OCI-LY1 (cell line): ENCODE measurements at regions not wholly inside any gene's neighbourhood (a gene's known extent, or its start where the extent isn't known, plus 50 kb on each side); places are given as distances from the start of the nearest gene placed in this dataset.

ENCODE experiments used
- H2AFZ ChIP-seq: fragments of 200-600 bp; sonication (generic), shearing (Covaris generic); 2 replicates; pipeline ENCODE4 v1.6.0; 2014; ENCODE audit warnings: antibody characterized with exemption, mild to moderate bottlenecking, low read length
- H3F3A ChIP-seq: fragments of 200-600 bp; sonication (generic), shearing (Covaris generic); 2 replicates; pipeline ENCODE4 v1.6.0; 2014; ENCODE audit warnings: mild to moderate bottlenecking, antibody characterized with exemption, low read length, moderate library complexity; ENCODE audit not compliant: insufficient read depth
- H3K27ac ChIP-seq: fragments of 200-600 bp; sonication (generic); 2 replicates; pipeline ENCODE4 v1.5.1; 2014; ENCODE audit warnings: low read length, mixed run types, mild to moderate bottlenecking, low read depth; ENCODE audit not compliant: poor library complexity, severe bottlenecking
- H3K27me3 ChIP-seq: fragments of 200-600 bp; sonication (generic); 2 replicates; pipeline ENCODE4 v1.6.0; 2014; ENCODE audit warnings: antibody characterized with exemption, mild to moderate bottlenecking, low read length, moderate library complexity; ENCODE audit not compliant: insufficient read depth
- H3K36me3 ChIP-seq: fragments of 200-600 bp; sonication (generic); 2 replicates; pipeline ENCODE4 v1.6.1; 2014; ENCODE audit warnings: mild to moderate bottlenecking, antibody characterized with exemption, low read length, moderate library complexity, mixed read lengths; ENCODE audit not compliant: insufficient read depth
- H3K4me1 ChIP-seq: fragments of 200-600 bp; sonication (generic); 2 replicates; pipeline ENCODE4 v1.5.1; 2014; ENCODE audit warnings: mild to moderate bottlenecking, low read length, moderate library complexity; ENCODE audit not compliant: insufficient read depth, severe bottlenecking
- H3K4me2 ChIP-seq: fragments of 200-600 bp; sonication (generic), shearing (Covaris generic); 2 replicates; pipeline ENCODE4 v1.6.1; 2014; ENCODE audit warnings: low read length
- H3K4me3 ChIP-seq: fragments of 200-600 bp; sonication (generic); 2 replicates; pipeline ENCODE4 v1.5.1; 2014; ENCODE audit warnings: low read length, low read depth, mild to moderate bottlenecking, mixed read lengths; ENCODE audit not compliant: poor library complexity, severe bottlenecking
- H3K79me2 ChIP-seq: fragments of 200-600 bp; shearing (Covaris generic); 2 replicates; pipeline ENCODE4 v1.6.1; 2016; ENCODE audit warnings: mixed run types, low read length, mixed read lengths; ENCODE audit not compliant: insufficient read depth
- H3K9ac ChIP-seq: fragments of 200-600 bp; sonication (generic), shearing (Covaris generic); 2 replicates; pipeline ENCODE4 v1.6.1; 2014; ENCODE audit warnings: mild to moderate bottlenecking, low read length, mixed read lengths
- H3K9me2 ChIP-seq: fragments of 200-600 bp; sonication (generic), shearing (Covaris generic); 2 replicates; pipeline ENCODE4 v1.6.1; 2014; ENCODE audit warnings: low read depth, mild to moderate bottlenecking, low read length, mixed read lengths
- H3K9me3 ChIP-seq: fragments of 200-600 bp; shearing (Covaris generic); 2 replicates; pipeline ENCODE4 v1.6.1; 2014; ENCODE audit warnings: low read length, mixed read lengths
- H4K20me1 ChIP-seq: fragments of 200-600 bp; sonication (generic), shearing (Covaris generic); 2 replicates; pipeline ENCODE4 v1.6.0; 2016; ENCODE audit warnings: mild to moderate bottlenecking, low read length; ENCODE audit not compliant: insufficient read depth
- EZH2 ChIP-seq: fragments of 200-600 bp; sonication (generic), shearing (Covaris generic); IDR thresholded peaks from 2 replicates; pipeline ENCODE4 v1.8.0; 2017; ENCODE audit warnings: borderline replicate concordance, mixed run types, mild to moderate bottlenecking, antibody characterized with exemption, low read length, moderate library complexity, mixed read lengths
- TF ChIP-seq, protein P1 (sequence below): fragments of 200-600 bp; sonication (generic), shearing (Covaris generic); IDR thresholded peaks from 2 replicates; pipeline ENCODE4 v1.5.1; 2017; ENCODE audit warnings: mild to moderate bottlenecking, antibody characterized with exemption, low read length, moderate library complexity, mixed read lengths

DNA sequence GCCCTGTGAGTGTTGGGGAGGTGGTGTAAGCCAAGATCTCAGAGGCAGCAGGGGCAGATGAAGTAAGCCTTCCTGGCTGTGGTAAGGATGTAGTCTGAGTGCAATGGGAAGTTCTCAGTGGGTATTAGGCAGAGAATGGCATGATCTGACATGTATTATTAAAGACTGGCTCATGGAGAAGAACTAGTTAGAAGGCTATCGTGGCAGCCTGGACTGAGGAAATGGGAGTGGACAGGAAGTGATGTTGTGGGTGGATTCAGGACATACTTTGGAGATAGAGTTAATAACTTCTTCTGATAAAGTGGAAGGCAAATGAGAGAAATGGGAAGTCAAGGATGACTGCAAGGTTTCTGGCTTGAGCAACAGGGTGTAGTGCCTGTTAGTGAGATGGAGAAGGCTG lies 250.9 kb upstream of the CFAP20DC start:
- no peaks in the 10 kb centered on the region for H3K9me2 ChIP-seq
- H3K4me2 ChIP-seq, result no peak overlapping the region
- no peak overlapping the region for H2AFZ ChIP-seq
- no peaks in the 10 kb centered on the region for H3K27me3 ChIP-seq
- H3K9me3 ChIP-seq, result no peaks in the 10 kb centered on the region
- H3K9ac ChIP-seq, result no peak overlapping the region
- H3F3A ChIP-seq, result no peaks in the 10 kb centered on the region
- H3K4me3 ChIP-seq, result no peak overlapping the region
- H3K4me1 ChIP-seq, result no peaks in the 10 kb centered on the region
- no peaks in the 10 kb centered on the region for H3K36me3 ChIP-seq
- no peaks in the 10 kb centered on the region for H4K20me1 ChIP-seq
- H3K27ac ChIP-seq, result no peak overlapping the region
- TF ChIP-seq, protein P1, sequence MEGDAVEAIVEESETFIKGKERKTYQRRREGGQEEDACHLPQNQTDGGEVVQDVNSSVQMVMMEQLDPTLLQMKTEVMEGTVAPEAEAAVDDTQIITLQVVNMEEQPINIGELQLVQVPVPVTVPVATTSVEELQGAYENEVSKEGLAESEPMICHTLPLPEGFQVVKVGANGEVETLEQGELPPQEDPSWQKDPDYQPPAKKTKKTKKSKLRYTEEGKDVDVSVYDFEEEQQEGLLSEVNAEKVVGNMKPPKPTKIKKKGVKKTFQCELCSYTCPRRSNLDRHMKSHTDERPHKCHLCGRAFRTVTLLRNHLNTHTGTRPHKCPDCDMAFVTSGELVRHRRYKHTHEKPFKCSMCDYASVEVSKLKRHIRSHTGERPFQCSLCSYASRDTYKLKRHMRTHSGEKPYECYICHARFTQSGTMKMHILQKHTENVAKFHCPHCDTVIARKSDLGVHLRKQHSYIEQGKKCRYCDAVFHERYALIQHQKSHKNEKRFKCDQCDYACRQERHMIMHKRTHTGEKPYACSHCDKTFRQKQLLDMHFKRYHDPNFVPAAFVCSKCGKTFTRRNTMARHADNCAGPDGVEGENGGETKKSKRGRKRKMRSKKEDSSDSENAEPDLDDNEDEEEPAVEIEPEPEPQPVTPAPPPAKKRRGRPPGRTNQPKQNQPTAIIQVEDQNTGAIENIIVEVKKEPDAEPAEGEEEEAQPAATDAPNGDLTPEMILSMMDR, result no peak
- TF ChIP-seq EZH2, result no peak
- H3K79me2 ChIP-seq, result no peaks in the 10 kb centered on the region

DNA sequence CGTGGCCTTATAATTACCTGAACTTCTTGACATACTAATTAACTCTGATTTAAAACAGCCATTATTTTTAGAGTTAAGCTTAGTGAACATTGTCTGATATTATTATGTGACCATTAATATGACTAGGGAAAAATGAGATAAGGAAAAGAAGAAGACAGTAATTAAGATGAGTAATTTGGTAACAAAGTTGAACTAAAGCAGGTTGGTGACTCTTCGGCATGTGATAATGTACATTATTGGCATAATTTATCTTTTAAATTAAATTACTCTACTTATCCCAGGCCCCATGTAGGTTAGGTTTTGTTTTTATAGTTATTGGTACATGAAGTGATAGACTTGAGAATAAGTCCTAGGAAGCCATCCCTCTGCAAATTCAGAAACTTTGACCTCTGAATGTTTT lies 249.7 kb upstream of the CFAP20DC start:
- no peak overlapping the region for H3K4me3 ChIP-seq
- no peaks in the 10 kb centered on the region for H3K79me2 ChIP-seq
- no peaks in the 10 kb centered on the region for H4K20me1 ChIP-seq
- H2AFZ ChIP-seq, result no peak overlapping the region
- no peak overlapping the region for H3K9ac ChIP-seq
- no peaks in the 10 kb centered on the region for H3K36me3 ChIP-seq
- TF ChIP-seq, protein P1, result no peak
- no peak for TF ChIP-seq EZH2
- no peaks in the 10 kb centered on the region for H3K4me1 ChIP-seq
- H3K9me3 ChIP-seq, result no peaks in the 10 kb centered on the region
- no peaks in the 10 kb centered on the region for H3K27me3 ChIP-seq
- H3K9me2 ChIP-seq, result no peaks in the 10 kb centered on the region
- H3K4me2 ChIP-seq, result no peak overlapping the region
- no peak overlapping the region for H3K27ac ChIP-seq
- H3F3A ChIP-seq, result no peaks in the 10 kb centered on the region

DNA sequence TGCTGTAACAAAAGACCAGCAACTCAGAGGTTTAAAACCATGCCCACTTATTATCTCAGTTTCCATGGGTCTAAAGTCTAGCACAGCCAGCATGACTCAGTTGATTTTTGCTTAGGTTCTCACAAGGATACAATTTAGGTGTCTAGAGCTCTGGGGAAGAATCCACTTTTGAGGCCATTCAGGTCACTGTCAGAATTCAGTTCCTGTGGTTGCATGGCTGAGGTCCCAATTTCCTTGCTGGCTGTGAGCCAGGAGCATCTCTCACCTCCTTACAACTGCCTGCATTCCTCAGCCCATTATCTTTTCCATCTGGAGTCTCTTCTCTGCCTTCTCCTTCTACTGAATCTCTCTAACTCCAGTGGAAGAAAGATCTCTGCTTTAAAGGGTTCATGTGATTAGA lies 240.5 kb upstream of the CFAP20DC start:
- Histone ChIP-seq H3K27me3 (no peaks in the 10 kb centered on the region), H3F3A (no peaks in the 10 kb centered on the region), H3K4me1 (no peaks in the 10 kb centered on the region), H3K79me2 (no peaks in the 10 kb centered on the region), H3K9ac (no peak overlapping the region), H3K9me3 (no peaks in the 10 kb centered on the region; the same call in 1 of the 2 replicates), H3K9me2 (no peaks in the 10 kb centered on the region), H2AFZ (no peak overlapping the region), H3K4me2 (no peak overlapping the region), H3K36me3 (no peaks in the 10 kb centered on the region), H3K27ac (no peak overlapping the region), H4K20me1 (no peaks in the 10 kb centered on the region), H3K4me3 (no peak overlapping the region)
- TF ChIP-seq EZH2, result no peak
- TF ChIP-seq, protein P1, result no peak
